HG03457 (cell line): ENCODE measurements at regions not wholly inside any gene's neighbourhood (a gene's known extent, or its start where the extent isn't known, plus 50 kb on each side); places are given as distances from the start of the nearest gene placed in this dataset.

ENCODE experiments used
- ATAC-seq: cut with Tn5 transposase; IDR thresholded peaks from one replicate; pipeline ENCODE4 v1.9.1; 2021; ENCODE audit warnings: moderate number of reproducible peaks; ENCODE audit not compliant: unreplicated experiment

- no peak for ATAC-seq
These were observed 139.0 kb upstream of the TNRC6C start for GRCh38 chr17:77819497-77819896.

GRCh38 chr17:77821114-77821513 is 137.4 kb upstream of the TNRC6C start:
- ATAC-seq = no peak

- no peak for ATAC-seq
These were observed 136.0 kb upstream of the TNRC6C start for GRCh38 chr17:77822302-77823030.

GRCh38 chr17:77824102-77824779 is 134.3 kb upstream of the TNRC6C start:
- no peak for ATAC-seq

GRCh38 chr17:77824780-77825280 is 133.7 kb upstream of the TNRC6C start:
- no peak for ATAC-seq

- no peak for ATAC-seq
These were observed 132.9 kb upstream of the TNRC6C start for GRCh38 chr17:77825621-77826020.

GRCh38 chr17:77826132-77826873 is 132.2 kb upstream of the TNRC6C start:
- no peak for ATAC-seq

GRCh38 chr17:77827039-77827438 is 131.5 kb upstream of the TNRC6C start:
- no peak for ATAC-seq

GRCh38 chr17:77827511-77827910 is 131.0 kb upstream of the TNRC6C start:
- no peak for ATAC-seq

- ATAC-seq = no peak
These were observed 129.6 kb upstream of the TNRC6C start for GRCh38 chr17:77828749-77829539.

- ATAC-seq = no peak
These were observed 128.4 kb upstream of the TNRC6C start for GRCh38 chr17:77829843-77830799.

- ATAC-seq = no peak
These were observed 127.6 kb upstream of the TNRC6C start for GRCh38 chr17:77830816-77831473.

GRCh38 chr17:77831474-77832179 is 126.9 kb upstream of the TNRC6C start:
- ATAC-seq = no peak

GRCh38 chr17:77832180-77832560 is 126.3 kb upstream of the TNRC6C start:
- ATAC-seq = no peak

- ATAC-seq = no peak
These were observed 124.7 kb upstream of the TNRC6C start for GRCh38 chr17:77833769-77834168.

- no peak for ATAC-seq
These were observed 124.1 kb upstream of the TNRC6C start for GRCh38 chr17:77834170-77835115.

GRCh38 chr17:77836557-77837041 is 121.9 kb upstream of the TNRC6C start:
- no peak for ATAC-seq
